T-helper 2 cell treated with Interferon-gamma antibody and Interleukin-4, amounts not matched to agents 5 μg/mL and 100 μg/mL, for 36 hours (primary cell): ENCODE measurements at regions not wholly inside any gene's neighbourhood (a gene's known extent, or its start where the extent isn't known, plus 50 kb on each side); places are given as distances from the start of the nearest gene placed in this dataset.

ENCODE experiments used
- DNase-seq: peaks from one replicate; pipeline ENCODE4 v3.0.0; 2021; ENCODE audit warnings: low spot score
- H3K27ac Mint-ChIP-seq: one replicate; pipeline ENCODE4 v1.8.0; 2021; ENCODE audit warnings: mild to moderate bottlenecking, mixed read lengths
- H3K27me3 Mint-ChIP-seq: one replicate; pipeline ENCODE4 v1.8.0; 2021; ENCODE audit warnings: low read depth, mixed read lengths
- H3K36me3 Mint-ChIP-seq: one replicate; pipeline ENCODE4 v1.8.0; 2021; ENCODE audit warnings: low read depth, mixed read lengths
- H3K4me1 Mint-ChIP-seq: one replicate; pipeline ENCODE4 v1.8.0; 2021; ENCODE audit warnings: low read depth, mixed read lengths
- H3K4me3 Mint-ChIP-seq: one replicate; pipeline ENCODE4 v1.8.0; 2022; ENCODE audit warnings: mild to moderate bottlenecking, moderate library complexity, mixed read lengths
- H3K9me3 Mint-ChIP-seq: one replicate; pipeline ENCODE4 v1.8.0; 2021; ENCODE audit warnings: mixed read lengths

GRCh38 chr14:101470266-101470665, 91.0 kb upstream of the DIO3 start:
- no peaks in the 10 kb centered on the region for H3K4me1 Mint-ChIP-seq
- H3K27ac Mint-ChIP-seq, result no peak overlapping the region
- DNase-seq, result no peak
- no peaks in the 10 kb centered on the region for H3K36me3 Mint-ChIP-seq
- no peak overlapping the region for H3K4me3 Mint-ChIP-seq
- no peaks in the 10 kb centered on the region for H3K9me3 Mint-ChIP-seq
- H3K27me3 Mint-ChIP-seq, result peaks cover 4% of the 10 kb centered on the region

- peaks cover 2% of the 10 kb centered on the region for H3K27me3 Mint-ChIP-seq
- no peaks in the 10 kb centered on the region for H3K9me3 Mint-ChIP-seq
- no peak overlapping the region for H3K27ac Mint-ChIP-seq
- no peaks in the 10 kb centered on the region for H3K36me3 Mint-ChIP-seq
- DNase-seq, result no peak
- no peaks in the 10 kb centered on the region for H3K4me1 Mint-ChIP-seq
- no peak overlapping the region for H3K4me3 Mint-ChIP-seq
Measured at GRCh38 chr14:101471723-101472517, 89.4 kb upstream of the DIO3 start.

GRCh38 chr14:101472518-101472849, 88.8 kb upstream of the DIO3 start:
- Mint-ChIP-seq H3K9me3 (no peaks in the 10 kb centered on the region), H3K36me3 (no peaks in the 10 kb centered on the region), H3K27ac (no peak overlapping the region), H3K4me1 (no peaks in the 10 kb centered on the region), H3K27me3 (no peaks in the 10 kb centered on the region), H3K4me3 (no peak overlapping the region)
- no peak for DNase-seq

- Mint-ChIP-seq H3K9me3 (no peaks in the 10 kb centered on the region), H3K4me1 (no peaks in the 10 kb centered on the region), H3K4me3 (no peak overlapping the region), H3K27me3 (no peaks in the 10 kb centered on the region), H3K36me3 (no peaks in the 10 kb centered on the region), H3K27ac (no peak overlapping the region)
- no peak for DNase-seq
Measured at GRCh38 chr14:101473045-101473729, 88.1 kb upstream of the DIO3 start.

GRCh38 chr14:101473795-101474562, 87.3 kb upstream of the DIO3 start:
- no peak for DNase-seq
- Mint-ChIP-seq H3K27ac (no peak overlapping the region), H3K4me3 (no peak overlapping the region), H3K36me3 (no peaks in the 10 kb centered on the region), H3K4me1 (no peaks in the 10 kb centered on the region), H3K9me3 (no peaks in the 10 kb centered on the region), H3K27me3 (no peaks in the 10 kb centered on the region)

GRCh38 chr14:101474563-101475455, 86.5 kb upstream of the DIO3 start:
- Mint-ChIP-seq H3K27ac (no peak overlapping the region), H3K36me3 (no peaks in the 10 kb centered on the region), H3K4me3 (no peak overlapping the region), H3K27me3 (no peaks in the 10 kb centered on the region), H3K9me3 (no peaks in the 10 kb centered on the region), H3K4me1 (no peaks in the 10 kb centered on the region)
- DNase-seq, result no peak

GRCh38 chr14:101475456-101476257, 85.6 kb upstream of the DIO3 start:
- H3K36me3 Mint-ChIP-seq, result no peaks in the 10 kb centered on the region
- no peak overlapping the region for H3K4me3 Mint-ChIP-seq
- H3K27ac Mint-ChIP-seq, result no peak overlapping the region
- no peaks in the 10 kb centered on the region for H3K27me3 Mint-ChIP-seq
- H3K9me3 Mint-ChIP-seq, result no peaks in the 10 kb centered on the region
- DNase-seq, result no peak
- no peaks in the 10 kb centered on the region for H3K4me1 Mint-ChIP-seq

- Mint-ChIP-seq H3K4me1 (no peaks in the 10 kb centered on the region), H3K4me3 (no peak overlapping the region), H3K27me3 (no peaks in the 10 kb centered on the region), H3K36me3 (no peaks in the 10 kb centered on the region), H3K9me3 (no peaks in the 10 kb centered on the region), H3K27ac (no peak overlapping the region)
- DNase-seq, result no peak
Measured at GRCh38 chr14:101476258-101476915, 84.9 kb upstream of the DIO3 start.

GRCh38 chr14:101476916-101477553, 84.3 kb upstream of the DIO3 start:
- H3K9me3 Mint-ChIP-seq, result no peaks in the 10 kb centered on the region
- H3K4me1 Mint-ChIP-seq, result no peaks in the 10 kb centered on the region
- H3K27me3 Mint-ChIP-seq, result no peaks in the 10 kb centered on the region
- DNase-seq, result no peak
- no peak overlapping the region for H3K27ac Mint-ChIP-seq
- no peaks in the 10 kb centered on the region for H3K36me3 Mint-ChIP-seq
- H3K4me3 Mint-ChIP-seq, result no peak overlapping the region

- Mint-ChIP-seq H3K4me3 (no peak overlapping the region), H3K36me3 (no peaks in the 10 kb centered on the region), H3K27ac (no peak overlapping the region), H3K27me3 (no peaks in the 10 kb centered on the region), H3K4me1 (no peaks in the 10 kb centered on the region), H3K9me3 (no peaks in the 10 kb centered on the region)
- no peak for DNase-seq
Measured at GRCh38 chr14:101477648-101478047, 83.6 kb upstream of the DIO3 start.

GRCh38 chr14:101478096-101478495, 83.2 kb upstream of the DIO3 start:
- Mint-ChIP-seq H3K36me3 (no peaks in the 10 kb centered on the region), H3K4me3 (no peak overlapping the region), H3K4me1 (no peaks in the 10 kb centered on the region), H3K27me3 (no peaks in the 10 kb centered on the region), H3K9me3 (no peaks in the 10 kb centered on the region), H3K27ac (no peak overlapping the region)
- no peak for DNase-seq

GRCh38 chr14:101478796-101479410, 82.4 kb upstream of the DIO3 start:
- no peaks in the 10 kb centered on the region for H3K4me1 Mint-ChIP-seq
- H3K36me3 Mint-ChIP-seq, result no peaks in the 10 kb centered on the region
- no peaks in the 10 kb centered on the region for H3K27me3 Mint-ChIP-seq
- no peak overlapping the region for H3K4me3 Mint-ChIP-seq
- H3K27ac Mint-ChIP-seq, result no peak overlapping the region
- peaks cover 3% of the 10 kb centered on the region for H3K9me3 Mint-ChIP-seq
- no peak for DNase-seq
